Panc1 (cell line): ENCODE measurements at regions not wholly inside any gene's neighbourhood (a gene's known extent, or its start where the extent isn't known, plus 50 kb on each side); places are given as distances from the start of the nearest gene placed in this dataset.

Experiments used
- CTCF ChIP-seq: fragments of 450-650 bp; IDR thresholded peaks from 2 replicates; pipeline ENCODE4 v1.5.1; 2017; ENCODE audit warnings: mild to moderate bottlenecking
- POLR2AphosphoS5 ChIP-seq: IDR thresholded peaks from 2 replicates; pipeline ENCODE4 v1.6.1; 2012; ENCODE audit warnings: mild to moderate bottlenecking, low read depth, low read length, moderate library complexity
- SIN3A ChIP-seq: IDR thresholded peaks from 2 replicates; pipeline ENCODE4 v1.6.1; 2012; ENCODE audit warnings: low read depth, mild to moderate bottlenecking, low read length, moderate library complexity, borderline replicate concordance; ENCODE audit not compliant: insufficient read depth
- TF ChIP-seq, protein P1 (sequence below), 2 experiments: IDR thresholded peaks; 2 replicates each; pipeline ENCODE4 v1.6.1; 2011 to 2012; ENCODE audit warnings: low read depth in 2 of 2, control low read depth in 1 of 2, low read length in 1 of 2, mild to moderate bottlenecking in 1 of 2, moderate library complexity in 1 of 2; ENCODE audit not compliant: insufficient read depth in 1 of 2

- TF ChIP-seq CTCF (no peak), POLR2AphosphoS5 (no peak), SIN3A (no peak)
- TF ChIP-seq, protein P1, sequence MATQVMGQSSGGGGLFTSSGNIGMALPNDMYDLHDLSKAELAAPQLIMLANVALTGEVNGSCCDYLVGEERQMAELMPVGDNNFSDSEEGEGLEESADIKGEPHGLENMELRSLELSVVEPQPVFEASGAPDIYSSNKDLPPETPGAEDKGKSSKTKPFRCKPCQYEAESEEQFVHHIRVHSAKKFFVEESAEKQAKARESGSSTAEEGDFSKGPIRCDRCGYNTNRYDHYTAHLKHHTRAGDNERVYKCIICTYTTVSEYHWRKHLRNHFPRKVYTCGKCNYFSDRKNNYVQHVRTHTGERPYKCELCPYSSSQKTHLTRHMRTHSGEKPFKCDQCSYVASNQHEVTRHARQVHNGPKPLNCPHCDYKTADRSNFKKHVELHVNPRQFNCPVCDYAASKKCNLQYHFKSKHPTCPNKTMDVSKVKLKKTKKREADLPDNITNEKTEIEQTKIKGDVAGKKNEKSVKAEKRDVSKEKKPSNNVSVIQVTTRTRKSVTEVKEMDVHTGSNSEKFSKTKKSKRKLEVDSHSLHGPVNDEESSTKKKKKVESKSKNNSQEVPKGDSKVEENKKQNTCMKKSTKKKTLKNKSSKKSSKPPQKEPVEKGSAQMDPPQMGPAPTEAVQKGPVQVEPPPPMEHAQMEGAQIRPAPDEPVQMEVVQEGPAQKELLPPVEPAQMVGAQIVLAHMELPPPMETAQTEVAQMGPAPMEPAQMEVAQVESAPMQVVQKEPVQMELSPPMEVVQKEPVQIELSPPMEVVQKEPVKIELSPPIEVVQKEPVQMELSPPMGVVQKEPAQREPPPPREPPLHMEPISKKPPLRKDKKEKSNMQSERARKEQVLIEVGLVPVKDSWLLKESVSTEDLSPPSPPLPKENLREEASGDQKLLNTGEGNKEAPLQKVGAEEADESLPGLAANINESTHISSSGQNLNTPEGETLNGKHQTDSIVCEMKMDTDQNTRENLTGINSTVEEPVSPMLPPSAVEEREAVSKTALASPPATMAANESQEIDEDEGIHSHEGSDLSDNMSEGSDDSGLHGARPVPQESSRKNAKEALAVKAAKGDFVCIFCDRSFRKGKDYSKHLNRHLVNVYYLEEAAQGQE (IDR thresholded peaks at IDR 0.05; ENCODE audit: insufficient read depth in 1 of 2, low read depth in 2 of 2, low read length in 1 of 2): no peak
These were observed 439.0 kb upstream of the GOLIM4 start for GRCh38 chr3:168534761-168535160.
